ENCODE measurements at regions not wholly inside any gene's neighbourhood (a gene's known extent, or its start where the extent isn't known, plus 50 kb on each side); places are given as distances from the start of the nearest gene placed in this dataset.

- H3K27ac Mint-ChIP-seq, result no peak overlapping the region
- DNase-seq, result no peak
- intact Hi-C loops (cut with micrococcal nuclease), result no loop called here
- no peak overlapping the region for H3K4me3 Mint-ChIP-seq
- CTCF ChIA-PET, result no interaction called here
- H3K36me3 Mint-ChIP-seq (ENCODE audit: low read depth), result no peaks in the 10 kb centered on the region
- H3K9me3 Mint-ChIP-seq, result peaks cover 7% of the 10 kb centered on the region
- H3K27me3 Mint-ChIP-seq (ENCODE audit: low read depth), result no peaks in the 10 kb centered on the region
- no peaks in the 10 kb centered on the region for H3K4me1 Mint-ChIP-seq (ENCODE audit: low read depth)
These were observed 291.0 kb downstream of the CALCRL start for GRCh38 chr2:187157046-187157445.

- CTCF ChIA-PET, result interaction anchor here (0.6 kb wide), 1 partner anchor 683 kb away, joined by 3 read pairs; no protein-coding TSS in a partner anchor
- Mint-ChIP-seq H3K4me1 (ENCODE audit: low read depth) (no peaks in the 10 kb centered on the region), H3K9me3 (peaks cover 7% of the 10 kb centered on the region), H3K36me3 (ENCODE audit: low read depth) (no peaks in the 10 kb centered on the region), H3K27ac (no peak overlapping the region), H3K27me3 (ENCODE audit: low read depth) (no peaks in the 10 kb centered on the region), H3K4me3 (no peak overlapping the region)
- intact Hi-C loops (cut with micrococcal nuclease), result no loop called here
- no peak for DNase-seq
These were observed 292.6 kb downstream of the CALCRL start for GRCh38 chr2:187155476-187155875.

DNA sequence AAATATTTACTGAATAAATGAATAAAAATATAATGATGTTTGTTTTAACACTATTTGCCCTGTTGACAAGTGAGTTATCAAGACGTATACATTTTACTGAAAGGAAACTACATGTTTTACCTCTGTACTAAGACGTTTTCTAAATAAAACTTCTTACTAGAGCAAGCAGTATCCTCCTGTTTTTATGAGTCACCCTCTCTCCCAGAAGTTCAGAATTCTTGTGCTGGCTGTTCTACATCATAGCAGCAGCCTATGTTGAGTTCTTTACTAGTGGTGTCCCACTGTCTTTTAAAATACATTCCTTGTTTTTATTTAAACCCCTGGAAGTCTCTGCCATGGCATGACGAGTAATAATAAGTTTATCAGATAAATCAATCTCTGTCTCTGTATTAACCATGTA lies 297.4 kb downstream of the CALCRL start:
- DNase-seq, result no peak
- Mint-ChIP-seq H3K9me3 (peaks cover 4% of the 10 kb centered on the region), H3K36me3 (ENCODE audit: low read depth) (no peaks in the 10 kb centered on the region), H3K27ac (no peak overlapping the region), H3K4me3 (no peak overlapping the region), H3K27me3 (ENCODE audit: low read depth) (no peaks in the 10 kb centered on the region), H3K4me1 (ENCODE audit: low read depth) (no peaks in the 10 kb centered on the region)
- CTCF ChIA-PET, result no interaction called here
- intact Hi-C loops (cut with micrococcal nuclease), result no loop called here

- no peak for DNase-seq
- no peaks in the 10 kb centered on the region for H3K36me3 Mint-ChIP-seq (ENCODE audit: low read depth)
- H3K4me1 Mint-ChIP-seq (ENCODE audit: low read depth), result no peaks in the 10 kb centered on the region
- no peaks in the 10 kb centered on the region for H3K27me3 Mint-ChIP-seq (ENCODE audit: low read depth)
- intact Hi-C loops (cut with micrococcal nuclease), result no loop called here
- no peak overlapping the region for H3K4me3 Mint-ChIP-seq
- H3K27ac Mint-ChIP-seq, result no peak overlapping the region
- CTCF ChIA-PET, result no interaction called here
- peaks cover 2% of the 10 kb centered on the region for H3K9me3 Mint-ChIP-seq
These were observed 299.2 kb upstream of the ZSWIM2 start for GRCh38 chr2:187148059-187148714.

DNA sequence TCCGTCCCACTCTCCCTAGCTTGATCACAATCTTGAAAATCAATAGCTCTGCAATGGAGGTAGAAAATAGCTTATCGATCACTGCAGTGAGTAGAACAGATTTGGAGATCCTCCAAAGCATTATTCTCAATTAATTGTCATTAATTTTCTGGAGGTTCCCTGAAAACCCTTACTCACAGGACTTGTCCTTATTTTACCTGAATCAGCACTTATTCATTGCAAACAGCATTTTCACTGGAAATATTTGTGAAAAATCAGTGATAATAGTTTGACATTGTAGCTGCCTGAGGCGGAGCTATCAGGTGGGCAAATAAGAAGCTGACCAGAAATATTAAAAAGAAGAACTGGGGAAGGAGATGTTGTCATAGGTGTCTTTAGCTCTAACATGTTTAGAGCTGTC lies 294.6 kb upstream of the ZSWIM2 start:
- CTCF ChIA-PET, result interaction anchor here (0.7 kb wide), 1 partner anchor 411 kb away, joined by 4 read pairs; no protein-coding TSS in a partner anchor
- Mint-ChIP-seq H3K36me3 (ENCODE audit: low read depth) (no peaks in the 10 kb centered on the region), H3K27ac (no peak overlapping the region), H3K4me3 (no peak overlapping the region), H3K4me1 (ENCODE audit: low read depth) (no peaks in the 10 kb centered on the region), H3K9me3 (peaks cover 2% of the 10 kb centered on the region), H3K27me3 (ENCODE audit: low read depth) (no peaks in the 10 kb centered on the region)
- intact Hi-C loops (cut with micrococcal nuclease), result no loop called here
- no peak for DNase-seq

DNA sequence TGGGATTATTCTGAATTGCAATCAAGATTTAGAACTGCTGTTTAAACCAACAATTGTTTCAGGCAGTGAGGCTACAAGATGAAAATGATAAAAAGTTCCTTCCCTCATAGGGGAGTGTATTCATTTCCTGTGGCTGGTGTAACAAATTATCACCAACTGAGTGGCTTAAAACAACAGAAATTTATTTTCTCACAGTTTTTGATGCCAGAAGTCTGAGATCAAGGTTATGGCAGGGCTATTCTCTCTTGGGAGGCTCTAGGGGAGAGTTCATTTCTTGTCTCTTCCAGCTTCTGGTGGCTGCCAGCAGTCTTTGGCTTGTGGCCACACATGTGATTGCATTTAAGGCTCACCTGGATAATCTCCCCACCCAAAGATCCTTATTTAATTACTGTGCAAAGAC lies 290.5 kb upstream of the ZSWIM2 start:
- no peak overlapping the region for H3K4me3 Mint-ChIP-seq
- no peaks in the 10 kb centered on the region for H3K36me3 Mint-ChIP-seq (ENCODE audit: low read depth)
- CTCF ChIA-PET, result no interaction called here
- peaks cover 2% of the 10 kb centered on the region for H3K9me3 Mint-ChIP-seq
- intact Hi-C loops (cut with micrococcal nuclease), result no loop called here
- no peak for DNase-seq
- H3K27me3 Mint-ChIP-seq (ENCODE audit: low read depth), result no peaks in the 10 kb centered on the region
- no peaks in the 10 kb centered on the region for H3K4me1 Mint-ChIP-seq (ENCODE audit: low read depth)
- no peak overlapping the region for H3K27ac Mint-ChIP-seq

GRCh38 chr2:187138265-187138664 lies 289.3 kb upstream of the ZSWIM2 start:
- CTCF ChIA-PET, result no interaction called here
- no peaks in the 10 kb centered on the region for H3K4me1 Mint-ChIP-seq (ENCODE audit: low read depth)
- H3K36me3 Mint-ChIP-seq (ENCODE audit: low read depth), result no peaks in the 10 kb centered on the region
- intact Hi-C loops (cut with micrococcal nuclease), result no loop called here
- H3K27ac Mint-ChIP-seq, result no peak overlapping the region
- H3K4me3 Mint-ChIP-seq, result no peak overlapping the region
- no peaks in the 10 kb centered on the region for H3K9me3 Mint-ChIP-seq
- no peak for DNase-seq
- no peaks in the 10 kb centered on the region for H3K27me3 Mint-ChIP-seq (ENCODE audit: low read depth)

DNA sequence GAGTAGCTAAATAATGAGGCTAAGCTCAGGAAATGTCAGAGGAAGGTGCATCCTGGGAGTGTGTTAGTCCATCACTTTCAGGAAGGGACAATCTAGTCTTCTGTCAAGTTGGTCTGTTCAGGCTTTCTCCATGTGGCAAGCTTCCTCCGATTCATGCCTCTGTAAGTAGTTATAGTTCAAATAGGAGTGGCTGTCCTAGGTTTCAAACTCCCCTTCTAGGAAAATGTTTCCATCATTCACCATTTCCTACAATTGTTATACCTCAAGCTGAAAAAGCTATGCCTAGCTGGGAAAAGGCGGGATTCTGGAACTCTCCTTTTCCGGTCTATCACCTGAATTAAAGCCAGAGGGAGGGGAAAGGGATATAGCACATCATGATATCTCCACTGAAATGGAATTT lies 287.7 kb upstream of the ZSWIM2 start:
- H3K27ac Mint-ChIP-seq, result no peak overlapping the region
- no peak for DNase-seq
- H3K4me1 Mint-ChIP-seq (ENCODE audit: low read depth), result no peaks in the 10 kb centered on the region
- H3K27me3 Mint-ChIP-seq (ENCODE audit: low read depth), result no peaks in the 10 kb centered on the region
- H3K4me3 Mint-ChIP-seq, result no peak overlapping the region
- H3K9me3 Mint-ChIP-seq, result no peaks in the 10 kb centered on the region
- CTCF ChIA-PET, result no interaction called here
- intact Hi-C loops (cut with micrococcal nuclease), result no loop called here
- no peaks in the 10 kb centered on the region for H3K36me3 Mint-ChIP-seq (ENCODE audit: low read depth)

GRCh38 chr2:187134306-187134705 lies 285.3 kb upstream of the ZSWIM2 start:
- no peaks in the 10 kb centered on the region for H3K27me3 Mint-ChIP-seq (ENCODE audit: low read depth)
- H3K27ac Mint-ChIP-seq, result no peak overlapping the region

GRCh38 chr2:187129868-187130267 lies 280.9 kb upstream of the ZSWIM2 start:
- intact Hi-C loops (cut with micrococcal nuclease), result no loop called here
- CTCF ChIA-PET, result no interaction called here

More at GRCh38 chr2:187134306-187134705, 285.3 kb upstream of the ZSWIM2 start:
- no peak overlapping the region for H3K4me3 Mint-ChIP-seq
- intact Hi-C loops (cut with micrococcal nuclease), result no loop called here
- no peaks in the 10 kb centered on the region for H3K4me1 Mint-ChIP-seq (ENCODE audit: low read depth)
- CTCF ChIA-PET, result no interaction called here
- no peaks in the 10 kb centered on the region for H3K9me3 Mint-ChIP-seq
- H3K36me3 Mint-ChIP-seq (ENCODE audit: low read depth), result no peaks in the 10 kb centered on the region
- no peak for DNase-seq

DNA sequence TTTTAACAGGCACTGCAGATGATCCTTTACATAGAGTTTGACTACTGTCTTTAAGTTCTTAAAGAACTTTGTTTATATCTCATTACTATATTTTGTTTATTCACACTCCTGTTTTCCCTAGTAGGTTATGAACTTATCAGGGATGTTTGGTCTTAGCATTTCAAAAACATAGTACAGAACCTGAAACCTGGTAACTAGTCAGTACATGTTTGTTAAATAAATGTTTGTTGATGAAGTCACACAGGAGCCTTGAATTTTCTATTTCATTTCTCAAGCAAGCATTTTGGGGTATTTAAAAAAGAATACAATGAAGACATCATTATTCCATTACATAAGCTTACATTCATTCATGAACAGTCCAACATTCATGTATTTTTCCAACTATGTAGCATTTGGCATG lies 280.3 kb upstream of the ZSWIM2 start:
- Mint-ChIP-seq H3K27me3 (ENCODE audit: low read depth) (no peaks in the 10 kb centered on the region), H3K36me3 (ENCODE audit: low read depth) (no peaks in the 10 kb centered on the region), H3K27ac (no peak overlapping the region), H3K4me1 (ENCODE audit: low read depth) (no peaks in the 10 kb centered on the region), H3K4me3 (no peak overlapping the region), H3K9me3 (no peaks in the 10 kb centered on the region)
- intact Hi-C loops (cut with micrococcal nuclease), result no loop called here
- CTCF ChIA-PET, result no interaction called here
- no peak for DNase-seq

More at GRCh38 chr2:187129868-187130267, 280.9 kb upstream of the ZSWIM2 start:
- H3K27ac Mint-ChIP-seq, result no peak overlapping the region
- H3K36me3 Mint-ChIP-seq (ENCODE audit: low read depth), result no peaks in the 10 kb centered on the region
- H3K9me3 Mint-ChIP-seq, result no peaks in the 10 kb centered on the region
- H3K4me1 Mint-ChIP-seq (ENCODE audit: low read depth), result no peaks in the 10 kb centered on the region
- no peak overlapping the region for H3K4me3 Mint-ChIP-seq
- no peak for DNase-seq
- no peaks in the 10 kb centered on the region for H3K27me3 Mint-ChIP-seq (ENCODE audit: low read depth)

GRCh38 chr2:187126247-187127005 lies 277.5 kb upstream of the ZSWIM2 start:
- Mint-ChIP-seq H3K4me1 (ENCODE audit: low read depth) (no peaks in the 10 kb centered on the region), H3K36me3 (ENCODE audit: low read depth) (no peaks in the 10 kb centered on the region), H3K27ac (no peak overlapping the region), H3K27me3 (ENCODE audit: low read depth) (no peaks in the 10 kb centered on the region), H3K9me3 (no peaks in the 10 kb centered on the region), H3K4me3 (no peak overlapping the region)
- DNase-seq, result no peak
- intact Hi-C loops (cut with micrococcal nuclease), result no loop called here
- CTCF ChIA-PET, result no interaction called here

- H3K27me3 Mint-ChIP-seq (ENCODE audit: low read depth), result no peaks in the 10 kb centered on the region
- intact Hi-C loops (cut with micrococcal nuclease), result no loop called here
These were observed 276.3 kb upstream of the ZSWIM2 start for GRCh38 chr2:187125318-187125717.

More at GRCh38 chr2:187125318-187125717, 276.3 kb upstream of the ZSWIM2 start:
- H3K27ac Mint-ChIP-seq, result no peak overlapping the region
- peaks cover 4% of the 10 kb centered on the region for H3K9me3 Mint-ChIP-seq
- H3K4me1 Mint-ChIP-seq (ENCODE audit: low read depth), result no peaks in the 10 kb centered on the region
- DNase-seq, result no peak
- H3K36me3 Mint-ChIP-seq (ENCODE audit: low read depth), result no peaks in the 10 kb centered on the region
- CTCF ChIA-PET, result no interaction called here
- no peak overlapping the region for H3K4me3 Mint-ChIP-seq

Data from activated naive CD4-positive, alpha-beta T cell treated with anti-CD3 and anti-CD28 coated beads for 36 hours (primary cell).